ENCODE measurements at regions not wholly inside any gene's neighbourhood (a gene's known extent, or its start where the extent isn't known, plus 50 kb on each side); places are given as distances from the start of the nearest gene placed in this dataset.

DNA sequence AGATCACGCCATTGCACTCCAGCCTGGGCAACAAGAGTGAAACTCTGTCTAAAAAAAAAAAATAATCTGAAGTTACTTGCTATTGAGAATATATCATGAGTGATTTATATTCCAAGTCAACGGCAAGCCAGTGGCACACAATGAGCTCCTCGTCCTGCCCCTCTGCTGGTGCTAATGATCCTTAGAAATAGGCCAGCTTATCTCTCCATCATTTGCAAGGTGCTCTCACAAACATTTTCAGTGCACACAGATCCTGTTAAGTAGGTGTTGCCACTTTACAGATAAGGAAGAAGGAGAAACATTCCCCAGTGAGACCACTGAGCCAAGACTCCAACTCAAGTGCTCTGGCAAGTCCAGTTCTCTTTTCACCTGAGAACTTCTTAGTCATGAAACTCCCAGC lies 91.3 kb upstream of the GPR45 start:
- no peak for DNase-seq

DNA sequence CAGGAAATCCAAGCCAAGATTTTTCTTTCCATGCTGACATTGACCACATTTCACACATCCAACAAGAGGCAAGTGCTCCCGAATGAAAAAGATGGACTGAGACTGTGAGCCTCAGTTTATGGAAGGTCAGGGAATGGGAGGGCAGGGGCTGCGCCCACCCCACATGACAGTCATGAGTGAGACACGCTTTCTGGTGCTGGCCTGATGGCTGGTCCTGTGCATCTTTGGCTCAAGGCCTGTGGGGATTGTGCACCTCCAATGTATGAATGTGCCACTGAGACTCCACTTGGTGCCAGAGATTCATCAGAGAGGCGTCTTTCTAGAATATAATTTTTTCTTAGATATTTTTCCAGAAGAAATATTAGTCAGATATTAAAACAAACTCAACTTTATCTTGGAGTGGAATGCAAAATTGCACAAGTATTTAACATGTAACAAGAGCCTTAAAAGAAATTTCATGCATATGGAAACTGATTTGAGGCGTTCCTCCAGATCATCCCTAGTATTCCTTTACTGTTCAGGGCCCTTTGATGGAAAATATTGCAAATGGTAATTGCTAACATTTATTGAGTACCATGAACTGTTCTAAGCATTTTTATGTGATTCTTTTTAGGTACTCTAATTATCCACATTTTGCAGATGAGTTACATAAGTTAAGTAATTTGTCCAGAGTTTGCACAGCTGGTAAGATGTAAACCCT lies 87.3 kb upstream of the GPR45 start:
- DNase-seq, result no peak

DNA sequence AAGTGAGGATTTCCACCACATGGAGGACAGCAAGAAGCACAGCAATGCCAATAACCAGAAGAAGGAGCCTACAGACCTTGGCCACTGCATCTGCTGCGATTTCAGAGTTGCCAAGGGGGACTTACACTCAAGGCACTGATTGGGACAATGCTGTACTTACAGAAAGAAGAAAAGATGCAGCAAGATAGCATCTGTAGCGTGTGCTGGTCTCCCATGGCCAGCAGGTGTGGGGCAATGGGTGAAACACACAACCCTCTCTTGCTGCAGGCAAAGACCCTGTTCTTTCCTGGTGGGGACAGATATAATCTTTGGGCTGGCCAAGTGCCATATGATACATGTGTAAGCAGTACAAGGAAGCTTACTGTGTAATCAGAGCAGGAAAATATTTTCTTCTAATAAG lies 85.4 kb upstream of the GPR45 start:
- DNase-seq, result no peak

DNA sequence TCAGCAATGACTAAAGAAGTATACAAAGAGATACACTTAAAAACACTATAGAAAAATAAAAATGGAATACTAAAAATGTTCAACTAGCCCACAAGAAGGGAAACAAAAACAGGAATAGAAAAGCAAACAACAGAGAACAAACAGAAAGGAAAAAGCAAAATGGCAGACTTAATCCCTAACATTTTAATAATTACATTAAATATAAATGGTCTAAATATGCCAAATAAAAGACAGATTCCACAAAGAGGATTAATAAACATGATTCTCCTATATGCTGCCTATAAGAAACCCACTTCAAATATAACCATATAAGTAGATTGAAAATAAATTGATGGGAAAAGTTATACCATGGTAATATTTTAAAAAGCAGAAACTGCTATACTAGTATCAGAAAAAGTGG lies 83.5 kb upstream of the GPR45 start:
- DNase-seq, result no peak

DNA sequence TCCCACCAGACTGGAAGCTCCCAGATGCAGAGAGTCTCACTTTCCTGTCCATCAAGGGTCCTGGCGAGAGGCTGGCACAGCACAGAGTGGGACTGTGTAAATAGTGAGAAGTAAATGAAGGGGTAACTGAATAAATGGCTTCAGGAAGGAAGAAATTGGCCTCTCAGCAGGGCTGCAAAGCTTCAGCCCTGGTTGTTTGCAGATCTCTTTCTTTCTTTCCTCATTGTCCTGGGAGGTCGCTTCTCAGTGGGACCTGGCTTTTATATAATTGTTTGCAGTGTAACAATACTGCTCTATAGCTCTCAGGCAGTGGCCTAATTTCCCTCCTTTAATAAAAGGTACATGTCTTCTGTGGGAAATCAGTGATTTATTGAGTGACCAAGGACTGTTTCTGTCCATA lies 74.9 kb upstream of the GPR45 start:
- no peak for DNase-seq

DNA sequence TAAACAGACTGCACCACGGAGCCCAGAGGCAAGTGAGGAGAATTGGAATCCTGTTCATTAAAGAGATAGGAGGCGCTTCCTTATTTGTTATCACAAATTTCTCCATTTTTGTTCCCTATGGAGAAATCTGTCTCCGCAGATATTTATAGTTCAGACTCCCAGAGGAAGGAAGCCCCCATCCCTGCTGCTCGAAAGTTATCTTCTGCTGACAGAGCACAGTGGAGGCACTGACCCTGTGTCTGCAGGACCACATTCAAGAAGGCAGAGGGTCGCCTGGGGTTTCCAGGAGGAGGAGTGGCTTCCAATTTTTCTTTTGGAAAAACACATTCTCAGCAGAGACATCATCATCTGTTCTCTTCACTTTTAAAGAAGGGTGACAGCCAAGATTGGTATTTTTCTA lies 73.0 kb upstream of the GPR45 start:
- DNase-seq, result no peak

DNA sequence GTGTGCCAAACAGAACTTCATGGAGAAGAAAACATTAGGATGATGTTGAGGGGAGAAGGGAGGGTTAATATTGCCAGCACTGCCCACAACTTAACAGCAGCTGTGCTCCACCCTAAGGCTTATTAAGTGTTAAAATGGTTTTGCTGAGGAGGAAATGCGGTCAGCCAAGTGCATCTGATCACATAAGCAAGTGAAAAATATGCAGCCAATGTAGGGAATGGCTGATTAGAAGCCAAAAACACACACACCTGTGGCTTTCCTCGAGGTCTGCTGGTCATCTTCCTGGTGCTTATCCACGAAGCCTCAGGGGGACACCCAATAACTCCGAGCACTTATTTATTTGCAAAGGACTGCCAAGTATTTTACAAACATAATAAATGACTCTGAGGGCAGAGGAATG lies 66.3 kb upstream of the GPR45 start:
- no peak for DNase-seq

DNA sequence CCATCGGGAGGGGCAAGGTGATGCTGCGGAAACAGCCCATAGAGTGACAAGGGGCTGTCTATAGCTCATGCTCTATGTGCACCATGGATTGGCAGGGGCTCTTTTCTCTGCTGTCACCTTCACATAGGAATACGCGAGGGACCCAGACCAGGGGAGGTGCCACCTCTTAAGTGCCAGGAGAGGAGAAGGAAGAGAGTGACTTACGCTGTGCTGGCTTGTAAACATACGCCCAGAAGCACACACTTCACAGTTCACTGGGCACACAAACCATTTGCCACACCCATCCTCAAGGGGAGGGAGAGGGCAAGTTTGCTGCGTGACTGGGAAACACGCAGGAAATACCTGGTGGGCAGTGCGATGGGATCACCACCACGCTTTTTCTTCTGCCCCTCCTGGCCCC lies 65.1 kb upstream of the GPR45 start:
- DNase-seq, result no peak

DNA sequence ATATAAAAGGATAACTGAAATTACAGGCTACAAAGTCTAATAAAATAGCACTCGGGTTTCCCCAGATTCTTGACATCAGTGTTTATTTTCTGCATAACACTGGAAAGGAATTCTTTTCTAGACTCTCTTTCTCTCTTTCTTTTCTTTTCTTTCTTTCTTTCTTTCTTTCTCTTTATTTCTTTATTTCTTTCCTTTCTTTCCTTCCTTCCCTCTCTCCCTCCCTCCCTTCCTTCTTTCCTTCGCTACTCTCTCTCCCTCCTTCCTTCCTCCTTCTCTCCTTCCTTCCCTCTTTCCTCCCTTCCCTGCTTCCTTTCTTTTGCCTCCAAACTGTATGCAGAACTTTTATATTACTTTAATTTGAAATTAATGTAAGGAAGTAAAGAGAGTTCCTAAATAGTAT lies 64.5 kb upstream of the GPR45 start:
- no peak for DNase-seq

DNA sequence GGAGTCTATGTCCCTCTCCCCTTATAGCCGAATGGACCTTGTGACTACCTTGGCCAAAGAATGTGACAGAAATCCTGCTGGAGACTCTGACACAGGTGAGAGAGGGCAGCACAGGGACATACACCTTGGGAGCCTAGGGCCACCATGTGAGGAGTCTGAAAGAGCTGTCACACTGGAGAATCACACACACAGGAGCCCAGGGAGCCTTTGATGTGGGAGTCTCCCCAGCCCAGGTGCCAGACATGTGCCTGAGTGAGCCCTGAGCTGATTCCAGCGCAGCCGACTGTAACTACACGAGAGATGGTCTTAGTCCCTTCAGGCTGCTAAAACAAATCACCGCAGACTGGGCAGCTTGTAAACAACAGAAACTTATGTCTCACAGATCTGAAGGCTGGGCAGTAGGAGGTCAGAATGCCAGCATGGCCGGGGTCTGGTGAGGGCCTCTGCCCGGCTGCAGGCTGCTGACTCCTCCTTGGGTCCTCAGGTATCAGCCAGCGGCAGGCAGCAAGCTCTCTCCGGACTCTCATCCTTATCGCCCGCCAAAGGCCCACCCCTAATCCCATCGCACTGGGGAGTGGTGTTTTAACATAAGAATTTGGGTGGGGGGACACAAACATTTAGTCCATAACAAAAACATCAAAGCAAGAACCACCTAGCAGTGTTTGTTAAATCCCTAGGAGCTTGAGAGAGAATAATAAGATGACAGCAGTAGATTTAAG lies 63.8 kb upstream of the GPR45 start:
- no peak for DNase-seq

DNA sequence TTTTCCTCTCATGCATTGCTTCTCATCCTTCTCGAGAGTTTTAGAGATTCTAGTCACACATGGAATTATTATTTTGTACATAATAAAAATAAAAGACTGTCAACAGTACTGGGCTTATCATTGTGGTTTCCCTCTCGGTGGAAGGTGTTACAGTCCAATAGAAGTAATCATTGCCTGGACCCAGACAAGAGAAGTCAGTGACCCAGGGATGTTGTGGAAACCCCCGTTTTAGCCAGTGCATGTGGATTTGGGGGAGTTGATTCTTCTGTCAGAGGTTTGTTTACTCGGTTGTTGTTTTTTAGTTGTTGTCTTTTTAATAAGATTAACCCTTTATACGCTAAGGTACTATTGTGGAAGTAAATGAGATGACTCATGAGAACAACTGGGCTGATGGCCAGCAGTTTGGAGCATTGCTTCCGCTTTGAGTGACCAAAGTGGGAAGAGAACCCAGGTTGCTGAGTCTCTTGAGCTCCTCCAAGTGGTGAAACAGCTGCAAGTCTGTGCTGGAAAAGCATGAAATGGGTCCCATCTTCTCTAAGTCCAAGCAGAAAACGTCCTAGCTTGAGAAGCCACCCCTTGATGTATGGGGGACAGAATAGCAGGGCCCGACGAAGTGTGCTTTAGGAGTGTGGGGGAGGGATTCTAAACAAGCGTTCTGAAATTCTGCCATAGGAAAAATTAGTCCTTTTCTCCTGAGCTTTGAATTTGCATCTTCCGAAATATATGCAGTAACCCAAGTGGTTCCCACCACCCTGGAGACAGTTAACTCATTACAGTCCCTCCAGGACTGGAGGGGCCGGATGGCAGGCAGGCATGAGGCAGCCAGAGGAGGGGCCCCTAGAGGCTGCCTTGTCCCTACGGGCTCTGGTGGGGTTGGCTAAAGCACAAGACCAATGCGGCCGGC lies 61.8 kb upstream of the GPR45 start:
- DNase-seq, result peak; percentile 81

DNA sequence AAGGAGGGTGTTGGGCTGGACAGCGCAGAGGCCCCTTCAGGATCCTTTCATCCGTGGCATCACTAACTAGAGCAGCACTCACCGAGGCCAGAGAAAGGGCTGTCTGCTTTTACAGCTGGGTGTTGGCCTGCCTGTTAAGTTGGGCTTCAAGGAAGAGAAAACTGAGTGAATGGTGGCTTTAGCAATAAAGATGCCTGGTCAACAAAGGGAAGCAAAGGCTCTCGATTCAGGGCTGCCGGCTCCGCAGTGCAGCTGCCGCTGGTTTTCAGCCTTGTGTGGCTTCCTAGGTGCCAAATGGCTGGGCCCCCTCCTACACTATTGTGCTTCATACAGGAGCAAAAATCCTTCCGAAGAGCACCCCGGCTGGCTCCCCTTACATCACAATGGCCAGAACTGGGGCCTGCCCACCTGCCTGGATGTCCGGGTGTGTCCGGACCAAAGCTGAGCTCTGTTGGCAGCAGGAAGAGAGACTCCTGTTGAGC lies 61.0 kb upstream of the GPR45 start:
- no peak for DNase-seq

DNA sequence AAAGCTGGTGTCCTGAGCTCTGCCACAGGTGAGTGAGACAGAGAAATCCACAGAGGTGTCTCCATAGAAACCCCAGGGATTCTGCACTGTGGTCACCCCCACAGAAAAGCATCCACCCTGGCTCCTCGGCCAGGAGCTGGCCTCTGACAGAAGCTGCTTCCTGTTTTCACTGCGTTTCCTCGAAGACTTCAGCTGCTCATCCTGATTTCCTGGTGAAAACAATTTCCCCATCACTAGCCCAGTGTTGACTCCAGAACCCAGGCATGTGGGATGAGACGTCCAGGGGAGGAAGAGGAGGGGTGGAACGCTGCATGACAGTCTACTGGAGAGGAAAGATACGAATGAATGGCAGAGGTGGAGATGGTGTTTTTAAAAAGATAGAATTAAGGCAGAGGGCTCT lies 60.3 kb upstream of the GPR45 start:
- no peak for DNase-seq

DNA sequence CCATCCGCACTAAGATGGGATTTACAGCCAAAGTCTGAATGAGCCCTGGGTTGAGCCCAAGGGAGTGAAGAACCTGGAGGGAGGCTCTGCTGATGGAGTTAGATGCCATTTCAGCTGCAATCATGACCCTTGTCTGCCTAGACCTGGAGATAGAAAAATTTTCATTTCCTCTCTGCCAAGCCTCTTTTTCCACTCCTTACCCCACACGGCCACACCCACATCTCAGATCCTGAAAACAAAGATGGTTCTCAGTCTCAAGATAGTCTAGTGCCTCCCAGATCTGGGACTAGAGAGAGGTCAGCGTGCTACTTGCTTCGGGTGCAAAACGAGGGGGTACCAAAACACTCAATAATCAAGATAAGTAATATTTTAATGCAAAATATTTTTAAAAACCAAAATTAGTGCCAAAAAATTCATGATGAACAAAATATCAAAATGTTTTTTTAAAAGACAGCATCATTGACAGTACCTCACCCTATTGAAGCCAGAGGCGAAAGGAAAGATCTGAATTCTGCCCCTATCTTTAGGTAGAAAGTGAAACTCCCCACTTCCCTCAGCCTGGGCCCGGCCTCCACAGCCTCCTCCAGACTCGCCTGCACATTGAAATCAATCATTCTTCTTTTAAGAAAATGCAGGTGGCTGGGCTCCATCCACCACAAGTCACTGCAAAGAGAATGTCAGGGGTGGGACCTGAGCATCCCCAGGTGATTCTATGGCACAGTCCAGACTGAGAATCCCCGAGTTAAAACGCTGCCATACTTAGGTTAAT lies 57.8 kb upstream of the GPR45 start:
- no peak for DNase-seq

DNA sequence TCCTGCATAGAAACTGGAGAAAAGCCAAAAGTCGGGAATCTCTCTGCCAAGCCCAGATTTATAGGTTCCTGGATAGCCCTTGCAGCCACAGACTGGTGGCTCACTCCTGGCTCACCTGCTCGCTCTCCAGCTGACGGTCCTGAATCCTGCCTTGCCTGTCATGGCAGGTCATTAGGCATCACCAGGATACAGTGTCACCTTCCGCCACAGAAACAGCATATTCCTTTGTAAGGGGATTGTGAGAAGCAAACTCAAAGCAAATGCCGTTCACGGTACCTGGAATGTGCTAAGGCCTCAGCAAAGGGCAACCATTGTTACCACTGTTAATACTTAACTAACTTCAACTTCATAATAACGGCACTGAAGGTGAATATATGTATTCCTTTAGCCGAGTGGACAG lies 57.1 kb upstream of the GPR45 start:
- no peak for DNase-seq

DNA sequence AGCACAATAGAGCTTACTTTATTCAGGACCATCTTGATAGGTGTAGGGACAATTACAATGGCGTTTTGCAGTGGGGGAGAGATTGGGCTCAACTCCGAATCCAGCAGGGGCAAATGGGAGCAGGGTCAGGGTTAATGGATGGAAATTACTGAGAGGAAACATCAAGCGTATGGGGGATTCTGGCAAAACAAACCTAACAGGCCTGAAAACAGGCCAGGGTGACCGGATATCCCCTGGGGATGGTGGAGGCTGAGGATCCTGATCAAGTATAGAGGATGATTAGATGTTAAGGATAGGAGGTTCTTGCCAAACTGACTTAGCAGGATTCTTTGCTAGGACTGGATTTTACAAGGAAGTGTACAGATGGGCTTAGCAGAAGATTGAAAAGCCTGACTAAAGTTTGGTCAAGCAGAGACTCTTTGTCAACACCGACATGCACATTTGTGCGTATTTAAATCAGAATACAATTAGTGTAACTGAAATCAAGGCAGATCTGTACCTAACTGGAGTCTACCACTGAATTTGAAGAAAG lies 54.5 kb upstream of the GPR45 start:
- DNase-seq, result no peak

DNA sequence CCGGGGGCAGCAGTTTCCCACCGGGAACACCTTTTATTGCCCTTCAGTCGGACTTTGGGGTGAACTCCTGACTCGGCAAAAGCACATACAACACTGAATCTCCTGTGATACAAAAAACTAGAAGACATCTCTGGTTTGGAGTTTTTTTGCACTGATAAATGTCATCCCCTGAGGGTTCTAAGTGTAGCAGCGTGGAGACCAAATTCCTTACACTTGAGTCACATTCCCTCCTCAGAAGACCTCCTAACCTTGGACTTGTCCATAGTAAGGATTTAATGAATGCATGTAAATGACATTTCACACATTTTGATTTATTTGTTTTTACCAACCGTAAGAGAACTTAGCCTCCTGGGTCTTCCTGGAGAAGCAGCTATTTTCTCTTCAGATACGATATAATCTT lies 54.0 kb upstream of the GPR45 start:
- no peak for DNase-seq

DNA sequence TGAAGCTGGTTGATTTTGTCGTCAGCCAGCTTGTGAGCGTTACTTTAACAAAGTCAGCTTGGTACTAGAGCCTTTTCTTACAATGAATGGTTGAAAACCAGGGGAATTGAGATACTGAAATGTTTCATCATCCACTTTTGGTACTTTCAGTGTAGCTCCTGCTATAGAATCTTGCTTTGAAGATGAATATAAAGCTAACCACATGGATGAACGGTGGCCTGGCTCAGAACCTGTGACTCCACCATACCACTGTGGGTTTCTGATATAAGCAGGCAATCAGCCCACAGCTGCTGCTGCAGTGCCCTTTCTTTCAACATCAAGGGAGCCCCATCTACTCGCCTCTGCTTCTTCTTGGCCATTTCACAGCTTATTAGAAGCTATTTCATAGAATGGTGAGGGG lies 53.2 kb upstream of the GPR45 start:
- no peak for DNase-seq
